GM23338 (cell line): ENCODE measurements at regions not wholly inside any gene's neighbourhood (a gene's known extent, or its start where the extent isn't known, plus 50 kb on each side); places are given as distances from the start of the nearest gene placed in this dataset.

Experiments
- ATAC-seq: fragments of 200-7000 bp; cut with Tn5 transposase; 3 replicates; pipeline ENCODE4 v1.9.1; 2020
- DNase-seq: peaks from one replicate; pipeline ENCODE4 v3.0.0-alpha.2; 2015; ENCODE audit warnings: low spot score
- H2AFZ ChIP-seq: fragments of 200-600 bp; sonication (generic); 2 replicates; pipeline ENCODE4 v1.8.0; 2016; ENCODE audit warnings: antibody characterized with exemption, mild to moderate bottlenecking, moderate library complexity
- H3F3A ChIP-seq: fragments of 200-600 bp; sonication (generic); replicated peaks from 2 replicates; pipeline ENCODE4 v1.8.0; 2017; ENCODE audit warnings: antibody characterized with exemption, mixed run types, low read depth
- H3K27ac ChIP-seq: fragments of 200-600 bp; sonication (generic); 2 replicates; pipeline ENCODE4 v1.6.1; 2016; ENCODE audit warnings: low read depth
- H3K27me3 ChIP-seq: fragments of 200-600 bp; sonication (generic); 2 replicates; pipeline ENCODE4 v1.8.0; 2016; ENCODE audit warnings: mild to moderate bottlenecking, mixed run types, moderate library complexity; ENCODE audit not compliant: insufficient read depth
- H3K36me3 ChIP-seq: fragments of 200-600 bp; sonication (generic); 2 replicates; pipeline ENCODE4 v1.8.0; 2016; ENCODE audit warnings: mild to moderate bottlenecking; ENCODE audit not compliant: insufficient read depth
- H3K4me1 ChIP-seq: fragments of 200-600 bp; sonication (generic); 2 replicates; pipeline ENCODE4 v1.8.0; 2016; ENCODE audit warnings: mild to moderate bottlenecking, moderate library complexity; ENCODE audit not compliant: insufficient read depth
- H3K4me2 ChIP-seq: fragments of 200-600 bp; sonication (generic); 2 replicates; pipeline ENCODE4 v1.7.1; 2017; ENCODE audit warnings: mixed run types
- H3K4me3 ChIP-seq: fragments of 200-600 bp; sonication (generic); 2 replicates; pipeline ENCODE4 v1.6.1; 2016; ENCODE audit warnings: mixed run types
- H3K79me2 ChIP-seq: fragments of 200-600 bp; sonication (generic); replicated peaks from 2 replicates; pipeline ENCODE4 v1.8.0; 2017; ENCODE audit warnings: mild to moderate bottlenecking; ENCODE audit not compliant: insufficient read depth
- H3K9me2 ChIP-seq: fragments of 200-600 bp; sonication (generic); 2 replicates; pipeline ENCODE4 v1.8.0; 2017; ENCODE audit not compliant: insufficient read depth
- H4K20me1 ChIP-seq: fragments of 200-600 bp; sonication (generic); replicated peaks from 2 replicates; pipeline ENCODE4 v1.8.0; 2017; ENCODE audit warnings: mild to moderate bottlenecking; ENCODE audit not compliant: insufficient read depth
- H3K27ac Mint-ChIP-seq: 2 replicates; pipeline ENCODE4 v1.8.0; 2020; ENCODE audit warnings: inconsistent platforms, mild to moderate bottlenecking, moderate library complexity, mixed read lengths
- H3K27me3 Mint-ChIP-seq: 3 replicates; pipeline ENCODE4 v1.8.0; 2022; ENCODE audit warnings: low read depth, mild to moderate bottlenecking, moderate library complexity, mixed read lengths, inconsistent platforms; ENCODE audit not compliant: insufficient read depth, poor library complexity
- H3K36me3 Mint-ChIP-seq: 3 replicates; pipeline ENCODE4 v1.8.0; 2021; ENCODE audit warnings: low read depth, mild to moderate bottlenecking, inconsistent platforms, moderate library complexity, mixed read lengths
- H3K4me1 Mint-ChIP-seq: 3 replicates; pipeline ENCODE4 v1.8.0; 2020; ENCODE audit warnings: mild to moderate bottlenecking, inconsistent platforms, mixed read lengths
- H3K4me3 Mint-ChIP-seq: 3 replicates; pipeline ENCODE4 v1.8.0; 2021; ENCODE audit warnings: moderate library complexity, mild to moderate bottlenecking, inconsistent platforms, mixed read lengths
- H3K9me3 Mint-ChIP-seq: 3 replicates; pipeline ENCODE4 v1.8.0; 2020; ENCODE audit warnings: moderate library complexity, mild to moderate bottlenecking, inconsistent platforms, mixed read lengths
- CREB1 ChIP-seq: fragments of 250-450 bp; sonication (Bioruptor Pico); IDR thresholded peaks from 2 replicates; pipeline ENCODE4 v1.5.0; 2020; ENCODE audit warnings: low read depth, mild to moderate bottlenecking, moderate library complexity
- CTCF ChIP-seq, 2 experiments: fragments of 200-600 bp in 1 of 2; sonication (generic) in 1 of 2; conservative IDR thresholded peaks; 2 replicates each; pipeline versions ENCODE4 v1.5.1 to v1.6.1; 2016 to 2017; ENCODE audit warnings: antibody characterized with exemption in 2 of 2, low read depth in 2 of 2, mild to moderate bottlenecking in 2 of 2, moderate library complexity in 1 of 2
- ZNF331 ChIP-seq: fragments of 250-450 bp; sonication (Bioruptor Pico); IDR thresholded peaks from 2 replicates; pipeline ENCODE4 v1.5.0; 2020; ENCODE audit warnings: low read depth, mild to moderate bottlenecking, moderate library complexity
- ZNF462 ChIP-seq: fragments of 250-450 bp; sonication (Bioruptor Pico); IDR thresholded peaks from 2 replicates; pipeline ENCODE4 v1.5.0; 2020; ENCODE audit warnings: mild to moderate bottlenecking, moderate library complexity

GRCh38 chr1:29672416-29673227, 436.3 kb downstream of the PTPRU start:
- H3K79me2 ChIP-seq, result no peaks in the 10 kb centered on the region
- no peak overlapping the region for H3K27ac ChIP-seq
- no peaks in the 10 kb centered on the region for H3F3A ChIP-seq
- no peak for ATAC-seq
- Mint-ChIP-seq H3K4me3 (no peak overlapping the region), H3K27ac (peak overlapping the region; percentile 31; the same call in 1 of the 2 replicates), H3K9me3 (no peaks in the 10 kb centered on the region; the same call in 2 of the 3 replicates), H3K27me3 (peaks cover 7% of the 10 kb centered on the region), H3K4me1 (no peaks in the 10 kb centered on the region; the same call in 2 of the 3 replicates), H3K36me3 (no peaks in the 10 kb centered on the region; the same call in 2 of the 3 replicates)
- no peak overlapping the region for H2AFZ ChIP-seq
- no peaks in the 10 kb centered on the region for H3K36me3 ChIP-seq
- no peak overlapping the region for H3K4me2 ChIP-seq
- TF ChIP-seq ZNF462 (CRISPR knock-in tag) (no peak), ZNF331 (CRISPR knock-in tag) (no peak), CREB1 (CRISPR knock-in tag) (no peak), CTCF (conservative IDR thresholded peaks at IDR 0.05; ENCODE audit: low read depth in 2 of 2) (no peak)
- H3K27me3 ChIP-seq, result no peaks in the 10 kb centered on the region
- no peak overlapping the region for H3K4me3 ChIP-seq
- H4K20me1 ChIP-seq, result 0 out of 2 replicates have a peak, but pooled peaks cover 3% of the 10 kb centered on the region
- H3K9me2 ChIP-seq, result no peaks in the 10 kb centered on the region
- H3K4me1 ChIP-seq, result no peaks in the 10 kb centered on the region
- DNase-seq, result no peak
